ENCODE measurements at regions not wholly inside any gene's neighbourhood (a gene's known extent, or its start where the extent isn't known, plus 50 kb on each side); places are given as distances from the start of the nearest gene placed in this dataset.

GRCh38 chr5:82884821-82885471, 192.2 kb downstream of the TMEM167A start:
- Histone ChIP-seq H3K9me3 (ENCODE audit: control insufficient read depth in 1 of 2, insufficient read depth in 1 of 2, low read depth in 1 of 2, low read length in 2 of 2) (no peaks in the 10 kb centered on the region; a peak in 1 of 4 replicates), H3K9me2 (ENCODE audit: insufficient read depth) (no peaks in the 10 kb centered on the region; the same call in 1 of the 2 replicates), H3K4me3 (replicated peaks in 1 of 2; ENCODE audit: low read depth in 1 of 2, low read length in 2 of 2) (no peak overlapping the region), H3K27ac (ENCODE audit: low read depth, low read length) (no peak overlapping the region), H4K20me1 (ENCODE audit: insufficient read depth) (peaks cover 3% of the 10 kb centered on the region; the same call in 1 of the 2 replicates), H3K4me1 (ENCODE audit: control insufficient read depth in 1 of 2, insufficient read depth in 2 of 2, low read length in 2 of 2) (peaks cover 0 to 3% of the 10 kb centered on the region in 2 experiments; a peak in 2 of 4 replicates), H3K27me3 (ENCODE audit: insufficient read depth, low read length) (no peaks in the 10 kb centered on the region), H3K9ac (ENCODE audit: low read length) (no peak overlapping the region), H2AFZ (ENCODE audit: low read depth, low read length, poor library complexity, severe bottlenecking) (no peak overlapping the region), H3K36me3 (ENCODE audit: control insufficient read depth in 1 of 2, insufficient read depth in 2 of 2, low read length in 2 of 2) (peaks cover 0 to 14% of the 10 kb centered on the region in 2 experiments; a peak in 1 of 4 replicates), H3K79me2 (ENCODE audit: insufficient read depth, low read length) (no peaks in the 10 kb centered on the region), H3K4me2 (ENCODE audit: low read length) (no peak overlapping the region)
- DNase-seq (ENCODE audit: low read depth, low spot score) (no peak), ATAC-seq (no peak)
- no TSS peak for BruUV-seq (replicated peaks)
- ChIA-PET CTCF (no interaction called here), RAD21 (ENCODE audit: low non-redundant PET in 1 of 2, low total read pairs in 2 of 2, uncharacterized antibody in 2 of 2, unreplicated experiment in 2 of 2) (no interaction called here), POLR2A (no interaction called here)
- intact Hi-C loops (cut with micrococcal nuclease), result no loop called here
- TF ChIP-seq CTCF (IDR thresholded peaks at IDR 0.05 in 2 of 3, conservative IDR thresholded peaks at IDR 0.05 in 1 of 3; ENCODE audit: borderline replicate concordance in 1 of 3, insufficient read depth in 1 of 3, low read depth in 2 of 3, low read length in 2 of 3) (no peak), SRF (IDR thresholded peaks at IDR 0.05; ENCODE audit: low read depth) (no peak), TCF7L2 (IDR thresholded peaks at IDR 0.05; ENCODE audit: borderline replicate concordance, extremely low read depth, insufficient read depth, insufficient read length) (no peak), MAX (IDR thresholded peaks at IDR 0.05) (no peak), EZH2phosphoT487 (IDR thresholded peaks at IDR 0.05; ENCODE audit: borderline replicate concordance) (no peak), ZNF274 (IDR thresholded peaks at IDR 0.05; ENCODE audit: low read depth, low read length) (no peak), SIN3A (IDR thresholded peaks at IDR 0.05; ENCODE audit: low read depth) (no peak), POLR2A (IDR thresholded peaks at IDR 0.05; ENCODE audit: borderline replicate concordance, extremely low read depth, insufficient read depth, insufficient read length) (no peak), RAD21 (IDR thresholded peaks at IDR 0.05; ENCODE audit: low read depth) (no peak), YY1 (IDR thresholded peaks at IDR 0.05; ENCODE audit: extremely low read depth, insufficient replicate concordance, low read depth, low read length) (no peak), SP1 (IDR thresholded peaks at IDR 0.05; ENCODE audit: low read depth) (no peak), EGR1 (IDR thresholded peaks at IDR 0.05; ENCODE audit: low read depth) (no peak)
